ENCODE measurements at regions not wholly inside any gene's neighbourhood (a gene's known extent, or its start where the extent isn't known, plus 50 kb on each side); places are given as distances from the start of the nearest gene placed in this dataset.

GRCh38 chr10:63719226-63719856, 198.1 kb downstream of the REEP3 start:
- TF ChIP-seq ZNF362 (tag by site-specific recombination; IDR thresholded peaks at IDR 0.05) (no peak), GLI4 (tag by site-specific recombination; IDR thresholded peaks at IDR 0.05) (no peak), ZNF132 (tag by site-specific recombination; IDR thresholded peaks at IDR 0.05; ENCODE audit: borderline replicate concordance) (no peak), ZNF561 (tag by site-specific recombination; IDR thresholded peaks at IDR 0.05; ENCODE audit: borderline replicate concordance) (no peak), ZNF510 (tag by site-specific recombination; IDR thresholded peaks at IDR 0.05; ENCODE audit: insufficient replicate concordance) (no peak), ZNF660 (tag by site-specific recombination; IDR thresholded peaks at IDR 0.05) (no peak), ZNF341 (tag by site-specific recombination; IDR thresholded peaks at IDR 0.05; ENCODE audit: low read depth) (no peak), ZNF768 (tag by site-specific recombination; IDR thresholded peaks at IDR 0.05) (no peak), ZBTB7A (tag by site-specific recombination; IDR thresholded peaks at IDR 0.05; ENCODE audit: low read depth) (no peak), ZNF239 (tag by site-specific recombination; IDR thresholded peaks at IDR 0.05) (no peak), ZNF184 (tag by site-specific recombination; IDR thresholded peaks at IDR 0.05) (no peak), HOXC10 (CRISPR knock-in tag; IDR thresholded peaks at IDR 0.05) (no peak), ZNF529 (tag by site-specific recombination; IDR thresholded peaks at IDR 0.05; ENCODE audit: insufficient replicate concordance) (no peak), ZNF610 (tag by site-specific recombination; IDR thresholded peaks at IDR 0.05; ENCODE audit: borderline replicate concordance) (no peak), ZNF701 (tag by site-specific recombination; IDR thresholded peaks at IDR 0.05) (no peak)
- POLR2A ChIA-PET = interaction anchor here (1.8 to 2.9 kb wide), 2 partner anchors 89 to 90 kb away, joined by 11 to 20 read pairs; no protein-coding TSS in a partner anchor
- Histone ChIP-seq H3K4me3 (ENCODE audit: low read depth, low read length) (no peak overlapping the region), H3K27ac (ENCODE audit: extremely low read depth, low read depth, low read length) (no peak overlapping the region), H3K36me3 (ENCODE audit: control insufficient read depth in 2 of 2, insufficient read depth in 1 of 2, low read length in 2 of 2) (no peaks in the 10 kb centered on the region), H3K4me1 (ENCODE audit: control insufficient read depth, insufficient read depth, low read length) (no peaks in the 10 kb centered on the region), H3K9me3 (ENCODE audit: control insufficient read depth, insufficient read depth, low read depth, low read length) (no peaks in the 10 kb centered on the region)
- CTCF ChIA-PET = interaction anchor here (0.6 to 6.5 kb wide), 61 partner anchors 8 to 1282 kb away, joined by 3 to 75 read pairs (median 5); partner anchors contain the start of gene JMJD1C

- TF ChIP-seq ZNF561 (tag by site-specific recombination; IDR thresholded peaks at IDR 0.05; ENCODE audit: borderline replicate concordance) (peak; percentile 48; the same call in 1 of the 2 replicates), ZNF501 (tag by site-specific recombination; IDR thresholded peaks at IDR 0.05) (no peak), ZSCAN4 (tag by site-specific recombination; IDR thresholded peaks at IDR 0.05) (no peak), ZNF335 (tag by site-specific recombination; conservative IDR thresholded peaks at IDR 0.05) (0 out of 2 replicates have a peak, but pooled peaks have one; percentile 13), ZNF791 (tag by site-specific recombination; IDR thresholded peaks at IDR 0.05) (no peak), ZNF155 (tag by site-specific recombination; IDR thresholded peaks at IDR 0.05) (no peak), ZNF585B (tag by site-specific recombination; IDR thresholded peaks at IDR 0.05) (no peak), CTCF (tag by site-specific recombination; IDR thresholded peaks at IDR 0.05) (peak; percentile 74), ZXDB (tag by site-specific recombination; IDR thresholded peaks at IDR 0.05) (no peak), KLF10 (tag by site-specific recombination; IDR thresholded peaks at IDR 0.05) (0 out of 2 replicates have a peak, but pooled peaks have one; percentile 28), ZNF623 (tag by site-specific recombination; IDR thresholded peaks at IDR 0.05) (no peak), ZNF664 (tag by site-specific recombination; IDR thresholded peaks at IDR 0.05) (peak; percentile 46; the same call in 1 of the 2 replicates), PRDM1 (tag by site-specific recombination; IDR thresholded peaks at IDR 0.05) (no peak), SALL2 (tag by site-specific recombination; IDR thresholded peaks at IDR 0.05; ENCODE audit: borderline replicate concordance) (no peak), PRDM6 (tag by site-specific recombination; IDR thresholded peaks at IDR 0.05) (0 out of 2 replicates have a peak, but pooled peaks have one; percentile 35), ZNF654 (tag by site-specific recombination; IDR thresholded peaks at IDR 0.05; ENCODE audit: low read depth) (peak; percentile 92)
- POLR2A ChIA-PET = interaction anchor here (1.8 kb wide), 1 partner anchor 90 kb away, joined by 11 read pairs; no protein-coding TSS in a partner anchor
- Histone ChIP-seq H3K4me1 (ENCODE audit: control insufficient read depth, insufficient read depth, low read length) (no peaks in the 10 kb centered on the region), H3K4me3 (ENCODE audit: low read depth, low read length) (no peak overlapping the region), H3K36me3 (ENCODE audit: control insufficient read depth in 2 of 2, insufficient read depth in 1 of 2, low read length in 2 of 2) (no peaks in the 10 kb centered on the region), H3K27ac (ENCODE audit: extremely low read depth, low read depth, low read length) (no peak overlapping the region), H3K9me3 (ENCODE audit: control insufficient read depth, insufficient read depth, low read depth, low read length) (no peaks in the 10 kb centered on the region)
- CTCF ChIA-PET = interaction anchor here (0.5 to 6.5 kb wide), 85 partner anchors 8 to 1682 kb away, joined by 3 to 75 read pairs (median 4); partner anchors contain the start of gene JMJD1C
Measured at GRCh38 chr10:63720072-63720537, 198.9 kb downstream of the REEP3 start.
